ENCODE measurements at regions not wholly inside any gene's neighbourhood (a gene's known extent, or its start where the extent isn't known, plus 50 kb on each side); places are given as distances from the start of the nearest gene placed in this dataset.

- TF ChIP-seq CTCF (IDR thresholded peaks at IDR 0.05; ENCODE audit: low read depth, low read length) = no peak
- no peak for TF ChIP-seq POLR2A (IDR thresholded peaks at IDR 0.05; ENCODE audit: extremely low read depth, insufficient read length)
- TF ChIP-seq MAX (IDR thresholded peaks at IDR 0.05; ENCODE audit: low read depth, low read length) = no peak
These were observed 242.2 kb upstream of the PPP2R2D start for GRCh38 chr10:131658476-131659110.

Data from NB4 (cell line).